Naive thymus-derived CD4-positive, alpha-beta T cell (primary cell): ENCODE measurements at regions not wholly inside any gene's neighbourhood (a gene's known extent, or its start where the extent isn't known, plus 50 kb on each side); places are given as distances from the start of the nearest gene placed in this dataset.
"Not testable (repeated sequence)": the region's sequence is repeated elsewhere in the genome, so short reads cannot be mapped to it uniquely, and the experiment has no call there.

ENCODE experiments used
- ATAC-seq: fragments of 150-1000 bp; cut with Tn5 transposase; 2 replicates; pipeline ENCODE4 v1.10.0; 2021; ENCODE audit warnings: mild to moderate bottlenecking, moderate library complexity
- CTCF ChIA-PET: fragments of 350-600 bp; sonication (Branson Sonifier 250); formaldehyde crosslinking; loops from one replicate; lab custom pipeline; 2021; ENCODE audit warnings: antibody characterized with exemption; lab: Charles Lee
- POLR2A ChIA-PET: fragments of 350-600 bp; sonication (Branson Sonifier 250); formaldehyde crosslinking; loops from one replicate; lab custom pipeline; 2021; ENCODE audit warnings: antibody characterized with exemption, inconsistent platforms; lab: Charles Lee
- DNase-seq, 9 donors: peaks; one replicate each; pipeline versions ENCODE4 v3.0.0 to v3.0.0-alpha.2; 2020 to 2022; ENCODE audit warnings: mixed read lengths in 1 of 9
- H3K27ac ChIP-seq: one replicate; pipeline ENCODE4 v1.7.0; 2013; ENCODE audit warnings: mild to moderate bottlenecking, low read depth, low read length, moderate library complexity
- H3K27me3 ChIP-seq, 2 donors: one replicate each; pipeline ENCODE4 v1.7.0; 2013; ENCODE audit warnings: low read length in 2 of 2, mild to moderate bottlenecking in 2 of 2, moderate library complexity in 2 of 2; ENCODE audit not compliant: control insufficient read depth in 2 of 2, insufficient read depth in 2 of 2
- H3K36me3 ChIP-seq, 3 experiments: 1 replicate in 2 of 3; 2 replicates in 1 of 3; pipeline ENCODE4 v1.7.0; 2013; ENCODE audit warnings: low read length in 3 of 3, mild to moderate bottlenecking in 3 of 3, moderate library complexity in 1 of 3; ENCODE audit not compliant: insufficient read depth in 3 of 3, control insufficient read depth in 2 of 3
- H3K4me1 ChIP-seq, 2 donors: one replicate each; pipeline ENCODE4 v1.7.0; 2013; ENCODE audit warnings: low read length in 2 of 2, mild to moderate bottlenecking in 2 of 2, moderate library complexity in 1 of 2; ENCODE audit not compliant: control insufficient read depth in 2 of 2, insufficient read depth in 2 of 2
- H3K4me3 ChIP-seq: 2 replicates; pipeline ENCODE4 v1.7.0; 2013; ENCODE audit warnings: mild to moderate bottlenecking, low read length
- H3K9me3 ChIP-seq, 3 experiments: 1 replicate in 2 of 3; 2 replicates in 1 of 3; pipeline ENCODE4 v1.7.0; 2013; ENCODE audit warnings: low read length in 3 of 3; ENCODE audit not compliant: control insufficient read depth in 2 of 3
- H3K27ac Mint-ChIP-seq, 9 donors: one replicate each; pipeline ENCODE4 v1.8.0; 2020 to 2022; ENCODE audit warnings: mixed read lengths in 9 of 9, mild to moderate bottlenecking in 8 of 9, moderate library complexity in 5 of 9, inconsistent platforms in 2 of 9
- H3K27me3 Mint-ChIP-seq, 5 donors: one replicate each; pipeline ENCODE4 v1.8.0; 2021 to 2022; ENCODE audit warnings: mixed read lengths in 5 of 5, mild to moderate bottlenecking in 1 of 5
- H3K36me3 Mint-ChIP-seq, 5 donors: one replicate each; pipeline ENCODE4 v1.8.0; 2020 to 2022; ENCODE audit warnings: mixed read lengths in 5 of 5, mild to moderate bottlenecking in 3 of 5, inconsistent platforms in 1 of 5
- H3K4me1 Mint-ChIP-seq, 7 donors: one replicate each; pipeline ENCODE4 v1.8.0; 2020 to 2022; ENCODE audit warnings: mixed read lengths in 7 of 7, mild to moderate bottlenecking in 3 of 7, inconsistent platforms in 1 of 7
- H3K4me3 Mint-ChIP-seq, 10 donors: one replicate each; pipeline ENCODE4 v1.8.0; 2020 to 2022; ENCODE audit warnings: mild to moderate bottlenecking in 10 of 10, mixed read lengths in 10 of 10, moderate library complexity in 6 of 10, inconsistent platforms in 2 of 10
- H3K9me3 Mint-ChIP-seq, 11 donors: one replicate each; pipeline ENCODE4 v1.8.0; 2020 to 2022; ENCODE audit warnings: mixed read lengths in 11 of 11, mild to moderate bottlenecking in 4 of 11, inconsistent platforms in 1 of 11, moderate library complexity in 1 of 11
- intact Hi-C, 2 donors: fragments of 100-400 bp; cut with micrococcal nuclease; formaldehyde crosslinking; loops; one replicate each; pipeline ENCODE4 v1.15.1; 2023

- no peaks in the 10 kb centered on the region for H3K9me3 Mint-ChIP-seq
- CTCF ChIA-PET = interaction anchor here (1.0 kb wide), 1 partner anchor 23 kb away, joined by 3 read pairs; no protein-coding TSS in a partner anchor
- DNase-seq = no peak
- no peak overlapping the region for H3K27ac ChIP-seq
- no peak overlapping the region for H3K27ac Mint-ChIP-seq
- H3K36me3 Mint-ChIP-seq = no peaks in the 10 kb centered on the region
- H3K27me3 Mint-ChIP-seq = no peaks in the 10 kb centered on the region
- no peaks in the 10 kb centered on the region for H3K4me1 ChIP-seq
- peaks cover 0 to under 1% (median 0%) of the 10 kb centered on the region in 7 donors for H3K4me1 Mint-ChIP-seq
- intact Hi-C loops = no loop called here
- H3K27me3 ChIP-seq = no peaks in the 10 kb centered on the region
- no peak overlapping the region for H3K4me3 Mint-ChIP-seq
- no peak for ATAC-seq
- H3K4me3 ChIP-seq = no peak overlapping the region
- POLR2A ChIA-PET = no interaction called here
- no peaks in the 10 kb centered on the region for H3K9me3 ChIP-seq
- H3K36me3 ChIP-seq = no peaks in the 10 kb centered on the region
Measured at GRCh38 chr15:77886805-77887448, 190.6 kb downstream of the TBC1D2B start.

GRCh38 chr15:77885877-77886500 is 191.5 kb downstream of the TBC1D2B start:
- H3K4me1 Mint-ChIP-seq, H3K27me3 ChIP-seq, CTCF ChIA-PET, POLR2A ChIA-PET, H3K4me3 ChIP-seq, H3K27me3 Mint-ChIP-seq, H3K27ac ChIP-seq, DNase-seq, H3K4me3 Mint-ChIP-seq, ATAC-seq, H3K9me3 ChIP-seq, H3K36me3 Mint-ChIP-seq, H3K9me3 Mint-ChIP-seq, H3K4me1 ChIP-seq, intact Hi-C loops, H3K27ac Mint-ChIP-seq, H3K36me3 ChIP-seq: not testable (repeated sequence)

- not testable (repeated sequence) for H3K36me3 ChIP-seq, H3K4me1 Mint-ChIP-seq
Measured at GRCh38 chr15:77883012-77883411, 194.5 kb downstream of the TBC1D2B start.

DNA sequence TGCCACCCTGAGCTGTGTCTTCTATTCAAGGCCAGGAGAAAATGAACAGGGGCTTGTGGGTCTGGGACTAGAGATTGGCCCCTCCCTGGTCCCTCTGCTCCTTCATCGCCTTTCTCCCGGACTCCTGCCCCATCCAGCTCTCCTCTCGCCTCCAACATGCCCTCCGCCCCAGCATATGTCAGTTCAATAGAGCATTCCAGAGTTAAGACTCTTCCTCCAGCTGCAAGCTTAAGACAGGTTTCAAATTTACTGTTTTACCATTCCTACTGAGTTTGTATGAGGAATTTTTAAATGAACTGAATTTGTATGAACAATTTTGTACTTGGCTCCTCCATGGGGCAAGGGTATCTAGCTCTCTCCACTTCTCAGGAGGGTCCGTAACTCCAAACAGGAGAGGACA is 195.6 kb downstream of the TBC1D2B start:
- DNase-seq (no peak), ATAC-seq (no peak)
- Histone ChIP-seq H3K27me3 (no peaks in the 10 kb centered on the region), H3K27ac (no peak overlapping the region), H3K4me3 (no peak overlapping the region), H3K9me3 (no peaks in the 10 kb centered on the region), H3K4me1 (no peaks in the 10 kb centered on the region), H3K36me3 (no peaks in the 10 kb centered on the region)
- Mint-ChIP-seq H3K36me3 (no peaks in the 10 kb centered on the region), H3K4me3 (no peak overlapping the region), H3K27ac (peak overlapping the region in 1 of 9 donors; percentile 6), H3K9me3 (no peaks in the 10 kb centered on the region), H3K4me1 (peaks cover 0 to 1% (median 0%) of the 10 kb centered on the region in 7 donors), H3K27me3 (no peaks in the 10 kb centered on the region)
- intact Hi-C loops = no loop called here
- ChIA-PET POLR2A (no interaction called here), CTCF (no interaction called here)

More at GRCh38 chr15:77883012-77883411, 194.5 kb downstream of the TBC1D2B start:
- DNase-seq, H3K27me3 Mint-ChIP-seq, H3K27ac Mint-ChIP-seq, H3K4me3 ChIP-seq, H3K9me3 Mint-ChIP-seq, H3K4me1 ChIP-seq, H3K4me3 Mint-ChIP-seq, H3K9me3 ChIP-seq, intact Hi-C loops, H3K36me3 Mint-ChIP-seq, H3K27me3 ChIP-seq, CTCF ChIA-PET, H3K27ac ChIP-seq, POLR2A ChIA-PET, ATAC-seq: not testable (repeated sequence)

- H3K4me1 Mint-ChIP-seq, H3K4me3 ChIP-seq, CTCF ChIA-PET, H3K4me3 Mint-ChIP-seq, ATAC-seq, H3K36me3 ChIP-seq, H3K27ac Mint-ChIP-seq, POLR2A ChIA-PET, H3K9me3 Mint-ChIP-seq, H3K27me3 Mint-ChIP-seq, DNase-seq, intact Hi-C loops, H3K27ac ChIP-seq, H3K4me1 ChIP-seq, H3K36me3 Mint-ChIP-seq, H3K9me3 ChIP-seq, H3K27me3 ChIP-seq: not testable (repeated sequence)
Measured at GRCh38 chr15:77881535-77881934, 196.0 kb downstream of the TBC1D2B start.

DNA sequence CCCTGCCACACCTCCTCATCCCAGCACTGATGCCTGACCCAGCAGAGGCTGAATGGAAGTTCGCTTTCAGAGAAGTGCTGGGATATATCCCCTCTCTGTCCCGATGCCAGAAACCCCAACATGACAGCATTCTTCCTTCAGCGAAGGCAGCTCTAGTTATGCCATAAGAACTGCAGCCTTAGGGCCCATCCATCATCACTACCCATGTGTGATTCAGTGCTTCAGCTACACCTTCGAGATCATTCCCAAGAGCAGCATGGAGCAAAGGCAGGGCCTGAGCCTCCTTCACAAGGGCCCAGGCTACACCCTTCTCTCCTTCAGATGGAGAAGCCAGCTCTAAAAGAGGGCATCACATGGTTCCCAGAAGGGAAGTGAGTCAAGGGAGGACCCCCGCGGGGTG is 198.0 kb downstream of the TBC1D2B start:
- H3K4me1 ChIP-seq, POLR2A ChIA-PET, H3K36me3 Mint-ChIP-seq, H3K4me3 ChIP-seq, H3K27me3 ChIP-seq, H3K36me3 ChIP-seq, H3K9me3 ChIP-seq, ATAC-seq, H3K27me3 Mint-ChIP-seq, DNase-seq, H3K27ac ChIP-seq, H3K4me3 Mint-ChIP-seq, H3K4me1 Mint-ChIP-seq, H3K9me3 Mint-ChIP-seq, CTCF ChIA-PET, H3K27ac Mint-ChIP-seq: not testable (repeated sequence)
- intact Hi-C loops = loop anchor here in 1 of 2 donors (5.0 kb wide), 1 partner anchor 247 kb away; the partner anchor contains the start of gene LINGO1
